ENCODE measurements at regions not wholly inside any gene's neighbourhood (a gene's known extent, or its start where the extent isn't known, plus 50 kb on each side); places are given as distances from the start of the nearest gene placed in this dataset.

GRCh38 chr10:52558090-52558489 is 214.5 kb downstream of the MBL2 start:
- Histone ChIP-seq H3T11ph (ENCODE audit: low read length) (no peak overlapping the region), H3K23ac (ENCODE audit: insufficient read length, low read depth, low read length) (no peak overlapping the region), H3K79me2 (ENCODE audit: insufficient read depth, low read length) (no peaks in the 10 kb centered on the region), H3K56ac (ENCODE audit: insufficient read length, low read depth, low read length) (no peak overlapping the region), H3K18ac (ENCODE audit: insufficient read length, low read depth, low read length) (no peak overlapping the region), H3K23me2 (ENCODE audit: insufficient read length, low read depth, low read length, poor library complexity, severe bottlenecking) (no peaks in the 10 kb centered on the region), H2AFZ (ENCODE audit: low read length) (no peak overlapping the region), H2AK5ac (ENCODE audit: insufficient read length, low read length) (no peak overlapping the region), H3K27ac (ENCODE audit: insufficient read length, low read depth, low read length) (no peak overlapping the region), H2BK5ac (ENCODE audit: insufficient read length, low read length) (no peak overlapping the region), H2BK12ac (ENCODE audit: insufficient read length, low read depth, low read length) (no peak overlapping the region), H3K27me3 (ENCODE audit: insufficient read depth, low read length) (no peaks in the 10 kb centered on the region), H3K4ac (ENCODE audit: low read depth, low read length) (no peak overlapping the region), H3K9me3 (ENCODE audit: control insufficient read depth, low read depth, low read length) (no peaks in the 10 kb centered on the region), H3K4me2 (ENCODE audit: insufficient read depth, insufficient read length, low read length) (no peak overlapping the region), H4K8ac (replicated peaks; ENCODE audit: insufficient read length, low read depth, low read length) (no peak overlapping the region), H3K79me1 (ENCODE audit: insufficient read depth, low read depth, low read length, poor library complexity, severe bottlenecking) (no peaks in the 10 kb centered on the region), H2BK120ac (ENCODE audit: low read depth, low read length, poor library complexity, severe bottlenecking) (no peak overlapping the region), H3K14ac (ENCODE audit: insufficient read depth, low read length) (no peak overlapping the region), H4K91ac (ENCODE audit: insufficient read length, low read depth, low read length) (no peak overlapping the region), H4K5ac (ENCODE audit: insufficient read length, low read depth, low read length) (no peak overlapping the region), H2BK20ac (ENCODE audit: low read depth, low read length, poor library complexity, severe bottlenecking) (no peak overlapping the region), H2BK15ac (ENCODE audit: low read depth, low read length) (no peak overlapping the region), H3K9ac (ENCODE audit: extremely low read depth, insufficient read length, low read length) (no peak overlapping the region), H3K4me1 (ENCODE audit: insufficient read depth, low read length) (no peaks in the 10 kb centered on the region), H4K20me1 (ENCODE audit: control insufficient read depth, insufficient read depth, insufficient read length) (no peaks in the 10 kb centered on the region)
- Mint-ChIP-seq H3K27ac (no peak overlapping the region), H3K9me3 (peaks cover 0 to 6% of the 10 kb centered on the region in 2 experiments; a peak in 3 of 5 replicates), H3K4me3 (no peak overlapping the region), H3K4me1 (peaks cover 0 to 4% of the 10 kb centered on the region in 2 experiments; a peak in 2 of 4 replicates), H3K27me3 (ENCODE audit: low read depth) (peaks cover 2% of the 10 kb centered on the region; the same call in 1 of the 2 replicates), H3K36me3 (ENCODE audit: insufficient read depth in 1 of 3, low read depth in 3 of 3) (no peaks in the 10 kb centered on the region; a peak in 1 of 7 replicates)
- DNase-seq: no peak
- WGBS (ENCODE audit: extremely low coverage, insufficient read length, low lambda C conversion rate): no CpG with 5 or more reads among the region's 1 CpG
- TF ChIP-seq CTCF (conservative IDR thresholded peaks at IDR 0.05): no peak
